H54 (cell line): ENCODE measurements at regions not wholly inside any gene's neighbourhood (a gene's known extent, or its start where the extent isn't known, plus 50 kb on each side); places are given as distances from the start of the nearest gene placed in this dataset.

Source experiments
- DNase-seq: peaks from one replicate; pipeline ENCODE4 v3.0.0; 2011; ENCODE audit warnings: low spot score, mixed read lengths; ENCODE audit not compliant: insufficient read length
- FAIRE-seq: peaks from 3 replicates; lab custom pipeline; 2011; peaks lifted over from hg19 to GRCh38; lab: Jason Lieb, UNC
- POLR2A ChIP-seq: IDR thresholded peaks from 2 replicates; pipeline ENCODE4 v1.6.1; 2011; ENCODE audit warnings: low read depth, mild to moderate bottlenecking, low read length

GRCh38 chr16:51211148-51211547 lies 60.1 kb upstream of the SALL1 start:
- FAIRE-seq (no peak), DNase-seq (no peak)
- TF ChIP-seq POLR2A, result no peak

- FAIRE-seq, result no peak
- TF ChIP-seq POLR2A, result no peak
- DNase-seq, result no peak
These were observed 59.0 kb upstream of the SALL1 start for GRCh38 chr16:51210087-51210486.

GRCh38 chr16:51201604-51202003 lies 50.5 kb upstream of the SALL1 start:
- TF ChIP-seq POLR2A, result no peak
- FAIRE-seq (no peak), DNase-seq (no peak)
